GM12891 (cell line): ENCODE measurements at regions not wholly inside any gene's neighbourhood (a gene's known extent, or its start where the extent isn't known, plus 50 kb on each side); places are given as distances from the start of the nearest gene placed in this dataset.

Source experiments
- POLR2A ChIP-seq: IDR thresholded peaks from 2 replicates; pipeline ENCODE4 v1.6.1; 2011; ENCODE audit warnings: low read depth, low read length, control low read depth
- POLR2AphosphoS5 ChIP-seq: IDR thresholded peaks from 2 replicates; pipeline ENCODE4 v1.6.1; 2011; ENCODE audit warnings: low read depth, low read length, control low read depth
- TAF1 ChIP-seq: IDR thresholded peaks from 2 replicates; pipeline ENCODE4 v1.6.1; 2011; ENCODE audit warnings: low read depth, low read length, control low read depth

DNA sequence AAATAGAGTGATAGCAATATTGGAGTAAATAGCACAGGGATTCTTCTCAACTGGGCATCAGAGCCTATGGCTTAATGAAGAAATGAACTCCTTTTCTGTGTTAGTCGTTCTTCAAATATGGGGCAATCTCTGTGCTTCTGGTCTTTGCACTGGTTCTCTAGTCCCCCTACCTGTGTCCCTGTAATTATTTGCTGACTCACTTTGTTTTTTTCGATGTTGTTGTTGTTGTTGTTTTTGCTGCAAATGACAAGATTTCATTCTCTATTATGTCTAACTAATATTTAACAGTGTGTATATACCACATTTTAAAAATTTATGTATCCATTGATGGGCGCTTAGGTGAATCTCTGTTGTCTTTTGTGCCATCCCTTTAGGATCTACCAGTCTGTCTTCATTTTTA, 2137.8 kb upstream of the TENM3 start:
- TF ChIP-seq POLR2AphosphoS5 (no peak), TAF1 (no peak), POLR2A (no peak)
